Memory B cell (primary cell): ENCODE measurements at regions not wholly inside any gene's neighbourhood (a gene's known extent, or its start where the extent isn't known, plus 50 kb on each side); places are given as distances from the start of the nearest gene placed in this dataset.

ENCODE experiments used
- ATAC-seq: fragments of 150-1000 bp; cut with Tn5 transposase; 2 replicates; pipeline ENCODE4 v1.10.0; 2021; ENCODE audit warnings: low read depth, mild to moderate bottlenecking, moderate library complexity
- DNase-seq, 2 donors: peaks; one replicate each; pipeline ENCODE4 v3.0.0; 2022; ENCODE audit warnings: low spot score in 2 of 2
- H3K27ac Mint-ChIP-seq: one replicate; pipeline ENCODE4 v1.8.0; 2022; ENCODE audit warnings: mild to moderate bottlenecking, moderate library complexity, mixed read lengths
- H3K27me3 Mint-ChIP-seq: one replicate; pipeline ENCODE4 v1.8.0; 2022; ENCODE audit warnings: mixed read lengths
- H3K36me3 Mint-ChIP-seq: one replicate; pipeline ENCODE4 v1.8.0; 2022; ENCODE audit warnings: mild to moderate bottlenecking, mixed read lengths
- H3K4me1 Mint-ChIP-seq: one replicate; pipeline ENCODE4 v1.8.0; 2022; ENCODE audit warnings: mixed read lengths
- H3K4me3 Mint-ChIP-seq: one replicate; pipeline ENCODE4 v1.8.0; 2022; ENCODE audit warnings: mild to moderate bottlenecking, moderate library complexity, mixed read lengths
- H3K9me3 Mint-ChIP-seq: one replicate; pipeline ENCODE4 v1.8.0; 2022; ENCODE audit warnings: mixed read lengths

DNA sequence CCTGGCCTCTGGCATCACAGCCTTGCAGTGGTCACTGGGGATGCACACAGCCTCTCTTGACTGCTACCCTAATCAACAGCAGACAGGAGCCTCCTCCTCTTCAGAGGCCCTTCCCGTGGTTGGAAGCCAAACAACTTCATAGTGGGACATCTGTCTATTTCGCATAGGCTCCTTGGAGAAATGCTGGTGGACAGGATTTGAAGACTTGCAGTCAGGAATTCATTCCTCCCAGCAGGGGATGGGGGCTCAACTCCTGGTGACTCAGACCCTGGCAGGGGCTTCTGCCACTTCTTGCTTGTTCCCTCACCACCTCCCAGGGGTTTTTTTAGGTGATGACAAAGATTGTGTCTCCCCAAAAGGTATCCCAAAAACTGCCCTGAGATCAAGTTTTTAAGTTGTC lies 191.7 kb upstream of the CAMK1G start:
- Mint-ChIP-seq H3K27ac (no peak overlapping the region), H3K4me3 (no peak overlapping the region), H3K4me1 (no peaks in the 10 kb centered on the region), H3K27me3 (peaks cover 11% of the 10 kb centered on the region), H3K9me3 (peaks cover 1% of the 10 kb centered on the region), H3K36me3 (no peaks in the 10 kb centered on the region)
- ATAC-seq = no peak
- DNase-seq = no peak

DNA sequence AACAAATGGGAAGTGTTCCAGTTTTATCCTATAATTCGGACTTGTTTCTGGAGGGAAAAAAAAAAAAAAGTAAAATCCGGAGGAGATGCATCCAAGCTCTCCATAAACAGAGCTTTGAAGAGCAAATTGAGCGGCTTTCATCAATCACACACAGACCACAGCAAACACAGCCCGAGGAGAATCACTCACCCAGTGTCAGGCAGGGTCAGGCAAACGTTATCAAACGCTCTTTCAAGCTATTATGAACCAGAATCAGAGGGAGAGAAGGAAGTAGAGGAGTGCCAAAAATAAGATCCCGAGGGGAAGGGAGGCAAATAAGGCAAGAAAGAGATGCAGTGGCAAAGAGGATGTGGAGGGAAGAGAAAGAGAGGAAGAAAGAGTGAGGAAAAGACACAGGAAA lies 188.3 kb upstream of the CAMK1G start:
- no peak overlapping the region for H3K4me3 Mint-ChIP-seq

DNA sequence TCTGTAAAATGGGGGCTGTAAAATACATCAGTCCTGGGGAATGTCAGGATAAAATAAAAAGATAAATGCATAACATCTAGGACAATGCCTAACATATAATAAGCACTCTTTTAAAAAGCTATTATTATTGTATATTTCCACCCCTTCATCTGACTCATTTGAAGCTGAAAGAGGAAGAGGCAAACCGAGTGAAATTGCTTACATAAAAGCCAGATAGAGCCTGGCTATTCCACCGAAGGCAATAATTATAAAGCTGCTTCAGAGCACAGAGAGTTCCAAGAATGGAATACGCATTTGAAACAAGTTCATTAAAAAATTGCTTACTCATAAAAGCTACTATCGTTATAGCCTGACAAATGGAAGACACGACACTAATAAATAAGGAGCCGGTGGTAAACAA lies 186.1 kb upstream of the CAMK1G start:
- Mint-ChIP-seq H3K27me3 (peaks cover 8% of the 10 kb centered on the region), H3K4me3 (no peak overlapping the region), H3K27ac (no peak overlapping the region), H3K36me3 (no peaks in the 10 kb centered on the region), H3K4me1 (no peaks in the 10 kb centered on the region), H3K9me3 (no peaks in the 10 kb centered on the region)
- ATAC-seq (no peak), DNase-seq (no peak)

More for the DNA sequence above, 188.3 kb upstream of the CAMK1G start:
- DNase-seq (no peak), ATAC-seq (no peak)
- Mint-ChIP-seq H3K36me3 (no peaks in the 10 kb centered on the region), H3K9me3 (no peaks in the 10 kb centered on the region), H3K4me1 (no peaks in the 10 kb centered on the region), H3K27me3 (peaks cover 8% of the 10 kb centered on the region), H3K27ac (no peak overlapping the region)

- ATAC-seq = no peak
These were observed 185.6 kb upstream of the CAMK1G start for GRCh38 chr1:209397910-209398309.

DNA sequence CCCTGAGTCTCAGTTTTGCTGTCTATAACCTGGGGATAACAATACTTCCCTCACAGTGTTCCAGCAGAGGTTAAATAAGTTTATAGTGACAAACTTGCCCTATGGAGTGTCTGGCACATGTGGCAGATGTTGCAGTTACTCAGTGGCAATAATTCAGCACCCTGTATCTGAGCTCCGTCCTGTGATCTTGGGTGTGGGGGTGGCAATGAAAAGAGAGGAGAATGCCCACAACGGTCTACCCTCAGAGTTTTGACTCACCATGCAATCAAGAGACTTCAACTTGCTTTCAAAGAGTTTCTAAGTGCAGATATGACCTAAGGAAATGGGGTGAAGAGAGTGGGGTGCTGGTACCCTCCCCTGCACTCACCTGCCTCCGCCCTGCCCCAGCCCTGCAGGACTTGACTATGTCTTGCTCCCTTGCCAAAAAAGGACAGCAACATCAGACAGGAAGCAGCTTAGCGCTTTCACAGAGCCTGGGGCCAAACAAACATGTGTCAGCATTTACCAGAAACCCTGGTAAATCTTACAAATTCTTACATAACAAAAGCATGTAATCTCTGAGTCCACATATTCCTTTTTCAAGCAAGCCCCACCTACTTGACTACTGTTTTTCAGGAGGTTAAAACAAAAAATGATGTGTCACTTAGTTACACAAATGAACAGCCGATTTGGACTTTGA lies 185.1 kb upstream of the CAMK1G start:
- ATAC-seq (no peak), DNase-seq (no peak)
- no peaks in the 10 kb centered on the region for H3K36me3 Mint-ChIP-seq
- no peaks in the 10 kb centered on the region for H3K4me1 Mint-ChIP-seq
- H3K27me3 Mint-ChIP-seq = peaks cover 8% of the 10 kb centered on the region
- no peaks in the 10 kb centered on the region for H3K9me3 Mint-ChIP-seq
- no peak overlapping the region for H3K27ac Mint-ChIP-seq
- no peak overlapping the region for H3K4me3 Mint-ChIP-seq

More at GRCh38 chr1:209397910-209398309, 185.6 kb upstream of the CAMK1G start:
- Mint-ChIP-seq H3K27me3 (peaks cover 8% of the 10 kb centered on the region), H3K4me3 (no peak overlapping the region), H3K27ac (no peak overlapping the region), H3K36me3 (no peaks in the 10 kb centered on the region), H3K4me1 (no peaks in the 10 kb centered on the region), H3K9me3 (no peaks in the 10 kb centered on the region)
- DNase-seq = no peak

DNA sequence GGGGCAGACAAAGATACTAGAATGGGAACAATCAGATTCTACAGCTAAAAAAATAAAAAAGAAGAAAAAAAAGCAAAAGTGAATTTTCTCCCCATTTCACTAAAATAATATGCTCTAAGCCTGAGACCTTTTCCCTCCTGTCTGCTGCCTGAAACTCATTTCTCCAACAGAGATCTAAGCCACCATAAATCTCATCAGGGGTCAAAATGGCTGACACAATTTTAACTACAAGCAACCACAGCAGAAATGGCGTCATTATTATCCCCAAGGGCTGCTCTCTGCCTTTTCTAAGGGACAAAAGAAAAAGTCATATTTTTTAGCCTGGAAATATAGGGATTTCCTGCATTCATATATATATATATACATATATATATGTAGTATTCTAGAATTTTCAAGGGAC lies 183.7 kb upstream of the CAMK1G start:
- no peak for ATAC-seq
- no peak overlapping the region for H3K4me3 Mint-ChIP-seq
- H3K27ac Mint-ChIP-seq = no peak overlapping the region
- H3K4me1 Mint-ChIP-seq = no peaks in the 10 kb centered on the region
- no peaks in the 10 kb centered on the region for H3K36me3 Mint-ChIP-seq
- peaks cover 8% of the 10 kb centered on the region for H3K27me3 Mint-ChIP-seq
- no peak for DNase-seq
- no peaks in the 10 kb centered on the region for H3K9me3 Mint-ChIP-seq

- H3K36me3 Mint-ChIP-seq = no peaks in the 10 kb centered on the region
- no peak overlapping the region for H3K4me3 Mint-ChIP-seq
- H3K27ac Mint-ChIP-seq = no peak overlapping the region
- DNase-seq (no peak), ATAC-seq (no peak)
- H3K9me3 Mint-ChIP-seq = no peaks in the 10 kb centered on the region
- no peaks in the 10 kb centered on the region for H3K4me1 Mint-ChIP-seq
- H3K27me3 Mint-ChIP-seq = peaks cover 4% of the 10 kb centered on the region
These were observed 182.9 kb upstream of the CAMK1G start for GRCh38 chr1:209400351-209401220.

- no peaks in the 10 kb centered on the region for H3K4me1 Mint-ChIP-seq
- no peaks in the 10 kb centered on the region for H3K9me3 Mint-ChIP-seq
- H3K27ac Mint-ChIP-seq = no peak overlapping the region
- H3K27me3 Mint-ChIP-seq = peaks cover 4% of the 10 kb centered on the region
- ATAC-seq = no peak
- no peaks in the 10 kb centered on the region for H3K36me3 Mint-ChIP-seq
- DNase-seq = no peak
- H3K4me3 Mint-ChIP-seq = no peak overlapping the region
These were observed 180.8 kb upstream of the CAMK1G start for GRCh38 chr1:209402697-209403096.

- no peaks in the 10 kb centered on the region for H3K36me3 Mint-ChIP-seq
- no peak for DNase-seq
- no peaks in the 10 kb centered on the region for H3K4me1 Mint-ChIP-seq
These were observed 179.6 kb upstream of the CAMK1G start for GRCh38 chr1:209403921-209404320.

GRCh38 chr1:209404577-209404976 lies 178.9 kb upstream of the CAMK1G start:
- no peak overlapping the region for H3K4me3 Mint-ChIP-seq
- ATAC-seq (no peak), DNase-seq (no peak)
- no peaks in the 10 kb centered on the region for H3K9me3 Mint-ChIP-seq
- H3K4me1 Mint-ChIP-seq = no peaks in the 10 kb centered on the region
- H3K27me3 Mint-ChIP-seq = peaks cover 2% of the 10 kb centered on the region
- H3K36me3 Mint-ChIP-seq = no peaks in the 10 kb centered on the region
- H3K27ac Mint-ChIP-seq = no peak overlapping the region

More at GRCh38 chr1:209403921-209404320, 179.6 kb upstream of the CAMK1G start:
- no peaks in the 10 kb centered on the region for H3K9me3 Mint-ChIP-seq
- H3K4me3 Mint-ChIP-seq = no peak overlapping the region
- no peak for ATAC-seq
- no peak overlapping the region for H3K27ac Mint-ChIP-seq
- peaks cover 2% of the 10 kb centered on the region for H3K27me3 Mint-ChIP-seq

DNA sequence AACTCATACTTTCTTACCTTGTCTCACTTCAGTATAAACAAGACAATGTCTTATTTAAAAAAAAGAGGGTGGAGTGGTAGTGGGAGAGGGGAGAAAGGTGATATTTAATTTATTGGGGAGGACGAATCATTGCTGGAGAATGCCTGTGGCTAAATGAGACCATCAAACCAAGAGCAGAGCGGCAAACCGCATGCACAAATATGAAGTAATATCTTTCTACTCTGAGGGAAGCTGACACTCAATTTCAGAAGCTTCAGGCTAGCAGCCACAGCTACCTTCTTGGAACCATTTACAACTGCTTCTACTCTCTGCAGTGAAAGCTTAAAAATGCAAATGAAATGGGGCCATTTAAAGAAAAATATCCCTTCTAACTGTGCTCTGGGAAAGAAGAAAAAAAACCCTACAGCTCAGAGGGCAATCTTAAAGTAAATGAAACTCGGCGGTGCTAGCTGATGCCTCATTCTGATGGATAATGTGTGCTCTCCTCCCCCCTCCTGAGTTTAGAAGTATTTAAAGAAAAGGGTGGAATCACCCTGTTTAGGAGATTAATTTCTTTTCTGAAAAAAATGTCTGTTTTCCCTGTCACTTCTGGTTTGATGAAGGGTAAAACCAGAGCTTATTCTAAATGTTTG lies 178.2 kb upstream of the CAMK1G start:
- H3K36me3 Mint-ChIP-seq = no peaks in the 10 kb centered on the region
- H3K4me1 Mint-ChIP-seq = no peaks in the 10 kb centered on the region
- no peak overlapping the region for H3K27ac Mint-ChIP-seq
- no peaks in the 10 kb centered on the region for H3K9me3 Mint-ChIP-seq
- H3K4me3 Mint-ChIP-seq = no peak overlapping the region
- DNase-seq (no peak), ATAC-seq (no peak)
- peaks cover 2% of the 10 kb centered on the region for H3K27me3 Mint-ChIP-seq

DNA sequence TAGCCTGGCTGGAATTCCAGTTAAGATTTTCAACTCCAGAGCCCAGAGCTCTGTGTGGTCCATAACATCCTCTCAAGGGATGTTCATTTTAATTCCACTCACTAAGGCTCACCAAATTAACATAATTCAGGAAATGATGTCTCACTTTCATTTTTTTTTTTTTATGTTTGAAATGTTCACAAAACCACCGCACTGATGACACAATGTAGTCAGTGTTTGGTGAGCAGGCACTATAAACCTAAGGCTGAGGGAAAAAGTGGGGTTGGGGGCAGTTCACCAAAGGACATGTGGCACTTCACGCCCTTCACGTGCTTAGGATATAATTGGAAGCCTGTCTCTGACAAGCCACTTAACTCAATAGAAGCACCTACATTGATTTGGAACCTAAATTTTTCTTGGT lies 177.3 kb upstream of the CAMK1G start:
- Mint-ChIP-seq H3K27me3 (peaks cover 2% of the 10 kb centered on the region), H3K36me3 (no peaks in the 10 kb centered on the region), H3K27ac (no peak overlapping the region), H3K4me1 (no peaks in the 10 kb centered on the region), H3K9me3 (no peaks in the 10 kb centered on the region), H3K4me3 (no peak overlapping the region)
- no peak for DNase-seq
- ATAC-seq = no peak

DNA sequence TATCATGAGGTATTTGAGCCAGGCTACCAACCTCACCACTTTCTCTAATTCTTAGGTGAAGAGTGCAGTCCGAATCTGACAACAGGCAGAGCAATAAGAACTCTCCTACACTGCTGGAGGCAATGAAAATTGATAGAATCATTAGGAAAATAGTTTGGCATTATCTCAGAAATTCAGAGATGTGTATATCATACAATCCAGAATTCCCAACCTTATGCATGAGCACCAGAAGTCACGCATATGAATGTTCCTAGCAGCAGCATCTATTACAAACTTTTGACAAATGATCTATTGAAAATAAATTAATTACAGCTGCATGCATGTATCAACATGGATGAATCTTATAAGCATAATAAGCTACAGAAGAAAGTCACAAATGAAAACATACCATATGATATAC lies 176.9 kb upstream of the CAMK1G start:
- ATAC-seq = no peak
- Mint-ChIP-seq H3K27me3 (peaks cover 4% of the 10 kb centered on the region), H3K9me3 (no peaks in the 10 kb centered on the region), H3K4me3 (no peak overlapping the region), H3K27ac (no peak overlapping the region), H3K4me1 (no peaks in the 10 kb centered on the region), H3K36me3 (no peaks in the 10 kb centered on the region)
- DNase-seq = no peak

DNA sequence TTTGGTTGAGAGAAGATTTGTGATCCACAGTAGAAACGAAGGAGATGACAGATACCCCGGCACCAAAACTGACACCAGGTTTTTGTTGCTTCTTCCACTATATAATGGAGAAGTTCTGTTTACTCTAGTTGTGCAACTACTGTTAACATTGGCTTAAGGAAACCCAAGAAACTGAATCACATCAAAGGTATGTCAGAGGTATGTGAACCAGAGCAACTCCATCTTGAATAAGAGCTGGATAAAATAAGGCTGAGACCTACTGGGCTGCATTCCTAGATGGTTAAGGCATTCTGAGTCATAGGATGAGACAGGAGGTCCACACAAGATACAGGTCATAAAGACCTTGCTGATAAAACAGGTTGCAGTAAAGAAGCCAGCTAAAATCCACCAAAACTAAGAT lies 173.7 kb upstream of the CAMK1G start:
- Mint-ChIP-seq H3K4me3 (no peak overlapping the region), H3K27ac (no peak overlapping the region), H3K36me3 (no peaks in the 10 kb centered on the region), H3K9me3 (peaks cover 2% of the 10 kb centered on the region), H3K4me1 (no peaks in the 10 kb centered on the region), H3K27me3 (peaks cover 9% of the 10 kb centered on the region)
- ATAC-seq (no peak), DNase-seq (no peak)
